ENCODE measurements at regions not wholly inside any gene's neighbourhood (a gene's known extent, or its start where the extent isn't known, plus 50 kb on each side); places are given as distances from the start of the nearest gene placed in this dataset.

DNA sequence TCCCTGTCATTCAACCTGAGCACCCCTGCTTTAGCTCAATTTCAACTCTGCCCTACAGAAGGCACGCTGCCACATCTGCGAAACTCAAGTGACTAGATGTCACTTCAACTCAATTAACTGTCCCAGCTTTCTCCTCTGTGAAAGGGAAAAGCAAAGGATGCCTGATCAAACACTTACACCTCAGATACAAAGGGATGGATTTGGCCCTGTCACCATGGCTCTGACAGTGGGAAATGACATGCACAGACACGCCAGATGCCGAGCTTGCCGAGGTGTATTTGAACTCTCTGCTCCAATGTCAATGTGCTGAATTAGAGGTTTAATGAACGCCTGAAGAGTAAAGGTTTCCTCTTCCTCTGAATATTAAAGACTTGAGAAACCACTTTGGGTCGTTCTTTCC, 481.1 kb downstream of the CBLN2 start:
- no peak for TF ChIP-seq CTCF (IDR thresholded peaks at IDR 0.05)
- no peak for TF ChIP-seq POLR2A (IDR thresholded peaks at IDR 0.05)

All from tibial nerve (tissue), 3 donors.